CD14-positive monocyte (primary cell): ENCODE measurements at regions not wholly inside any gene's neighbourhood (a gene's known extent, or its start where the extent isn't known, plus 50 kb on each side); places are given as distances from the start of the nearest gene placed in this dataset.

Source experiments
- DNase-seq, 3 donors: peaks; one replicate each; pipeline ENCODE4 v3.0.0-alpha.2; 2011 to 2022
- H2AFZ ChIP-seq: 2 replicates; pipeline ENCODE4 v1.6.0; 2012; ENCODE audit warnings: mild to moderate bottlenecking, low read depth, low read length, inconsistent platforms; ENCODE audit not compliant: insufficient read depth, poor library complexity, severe bottlenecking
- H3K27ac ChIP-seq, 2 donors: 1 replicate in 1 of 2; 2 replicates in 1 of 2; pipeline ENCODE4 v1.5.1; 2012 to 2013; ENCODE audit warnings: low read length in 2 of 2, control low read depth in 1 of 2, inconsistent platforms in 1 of 2, low read depth in 1 of 2, mild to moderate bottlenecking in 1 of 2
- H3K27me3 ChIP-seq, 2 donors: one replicate each; pipeline versions ENCODE4 v1.6.0 to v1.6.1; 2011 to 2013; ENCODE audit warnings: low read length in 2 of 2; ENCODE audit not compliant: control insufficient read depth in 2 of 2, insufficient read depth in 2 of 2
- H3K36me3 ChIP-seq, 2 donors: replicated peaks in 1 of 2; 1 replicate in 1 of 2; 2 replicates in 1 of 2; pipeline versions ENCODE4 v1.5.1 to v1.6.1; 2012 to 2013; ENCODE audit warnings: low read length in 2 of 2, control low read depth in 1 of 2, inconsistent platforms in 1 of 2, mild to moderate bottlenecking in 1 of 2; ENCODE audit not compliant: insufficient read depth in 2 of 2, control insufficient read depth in 1 of 2
- H3K4me1 ChIP-seq, 2 donors: 1 replicate in 1 of 2; 2 replicates in 1 of 2; pipeline versions ENCODE4 v1.5.1 to v1.6.1; 2012 to 2013; ENCODE audit warnings: low read length in 2 of 2, control low read depth in 1 of 2, inconsistent platforms in 1 of 2, mild to moderate bottlenecking in 1 of 2, moderate library complexity in 1 of 2; ENCODE audit not compliant: insufficient read depth in 2 of 2, control insufficient read depth in 1 of 2
- H3K4me2 ChIP-seq: replicated peaks from 2 replicates; pipeline ENCODE3; 2012; ENCODE audit warnings: low read length, moderate library complexity, mild to moderate bottlenecking; ENCODE audit not compliant: poor library complexity, severe bottlenecking; ENCODE audit errors: extremely low read depth
- H3K4me3 ChIP-seq, 3 experiments: fragments of 200-600 bp in 1 of 3; sonication (generic) in 1 of 3; replicated peaks in 1 of 3; 1 replicate in 2 of 3; 2 replicates in 1 of 3; pipeline ENCODE4 v1.5.1; 2011 to 2013; ENCODE audit warnings: low read length in 3 of 3, mild to moderate bottlenecking in 3 of 3, control low read depth in 2 of 3, low read depth in 2 of 3, inconsistent platforms in 1 of 3, moderate library complexity in 1 of 3
- H3K79me2 ChIP-seq: 2 replicates; pipeline ENCODE4 v1.6.0; 2012; ENCODE audit warnings: mild to moderate bottlenecking, control low read depth, inconsistent platforms, low read length, moderate library complexity; ENCODE audit not compliant: insufficient read depth
- H3K9ac ChIP-seq: 2 replicates; pipeline ENCODE4 v1.6.0; 2017; ENCODE audit warnings: low read length, mild to moderate bottlenecking; ENCODE audit not compliant: insufficient read depth, poor library complexity, severe bottlenecking
- H3K9me3 ChIP-seq, 2 donors: replicated peaks in 1 of 2; 1 replicate in 1 of 2; 2 replicates in 1 of 2; pipeline versions ENCODE4 v1.5.1 to v1.6.1; 2012 to 2013; ENCODE audit warnings: low read length in 2 of 2, control low read depth in 1 of 2; ENCODE audit not compliant: control insufficient read depth in 1 of 2, insufficient read depth in 1 of 2
- H4K20me1 ChIP-seq: 2 replicates; pipeline ENCODE4 v1.6.0; 2012; ENCODE audit warnings: mild to moderate bottlenecking, low read length, control low read depth, moderate library complexity; ENCODE audit not compliant: insufficient read depth
- H3K27ac Mint-ChIP-seq, 7 donors: one replicate each; pipeline ENCODE4 v1.8.0; 2020; ENCODE audit warnings: mild to moderate bottlenecking in 7 of 7, mixed read lengths in 7 of 7, moderate library complexity in 6 of 7, inconsistent platforms in 2 of 7
- H3K27me3 Mint-ChIP-seq, 3 donors: one replicate each; pipeline ENCODE4 v1.8.0; 2021 to 2022; ENCODE audit warnings: low read depth in 3 of 3, mild to moderate bottlenecking in 3 of 3, mixed read lengths in 3 of 3, moderate library complexity in 3 of 3, inconsistent platforms in 1 of 3
- H3K36me3 Mint-ChIP-seq, 2 donors: one replicate each; pipeline ENCODE4 v1.8.0; 2020; ENCODE audit warnings: mixed read lengths in 2 of 2, inconsistent platforms in 1 of 2, mild to moderate bottlenecking in 1 of 2
- H3K4me1 Mint-ChIP-seq: one replicate; pipeline ENCODE4 v1.8.0; 2020; ENCODE audit warnings: mild to moderate bottlenecking, mixed read lengths
- H3K4me3 Mint-ChIP-seq, 2 donors: one replicate each; pipeline ENCODE4 v1.8.0; 2020; ENCODE audit warnings: mild to moderate bottlenecking in 2 of 2, mixed read lengths in 2 of 2, moderate library complexity in 1 of 2
- H3K9me3 Mint-ChIP-seq, 7 donors: one replicate each; pipeline ENCODE4 v1.8.0; 2020 to 2022; ENCODE audit warnings: mixed read lengths in 7 of 7, mild to moderate bottlenecking in 6 of 7, moderate library complexity in 6 of 7, inconsistent platforms in 2 of 7
- CTCF ChIP-seq: fragments of 200-600 bp; IDR thresholded peaks from one replicate; pipeline ENCODE4 v1.8.0; 2022; ENCODE audit warnings: antibody characterized with exemption, mild to moderate bottlenecking
- WGBS: methylation state at CpG from one replicate; pipeline ENCODE4 v1.1.5; 2013; ENCODE audit warnings: missing lambda C conversion rate; ENCODE audit not compliant: insufficient coverage; 5-methylcytosine and 5-hydroxymethylcytosine counted together
- intact Hi-C, 2 donors: fragments of 100-400 bp; cut with micrococcal nuclease; formaldehyde crosslinking; loops; one replicate each; pipeline versions ENCODE4 v1.15.0 to v1.15.1; 2023

GRCh38 chr2:152867397-152867796, 149.0 kb downstream of the ARL6IP6 start:
- Mint-ChIP-seq H3K27ac (no peak overlapping the region), H3K27me3 (no peaks in the 10 kb centered on the region), H3K4me1 (no peaks in the 10 kb centered on the region), H3K36me3 (no peaks in the 10 kb centered on the region), H3K4me3 (no peak overlapping the region), H3K9me3 (peaks cover 3 to 10% (median 5%) of the 10 kb centered on the region in 7 donors)
- H3K4me3 ChIP-seq = no peak overlapping the region
- H4K20me1 ChIP-seq = no peaks in the 10 kb centered on the region
- no peak overlapping the region for H3K4me2 ChIP-seq
- H3K27ac ChIP-seq = no peak overlapping the region
- 17% methylated on average over 1 of the region's 3 CpGs for WGBS
- no peaks in the 10 kb centered on the region for H3K36me3 ChIP-seq
- intact Hi-C loops = no loop called here
- H3K79me2 ChIP-seq = no peaks in the 10 kb centered on the region
- H3K4me1 ChIP-seq = no peaks in the 10 kb centered on the region
- no peak for TF ChIP-seq CTCF
- peaks cover 3 to 5% of the 10 kb centered on the region in 2 donors for H3K9me3 ChIP-seq
- H2AFZ ChIP-seq = no peak overlapping the region
- no peak overlapping the region for H3K9ac ChIP-seq
- DNase-seq = no peak
- H3K27me3 ChIP-seq = no peaks in the 10 kb centered on the region

- Histone ChIP-seq H2AFZ (no peak overlapping the region), H3K27ac (no peak overlapping the region), H3K9me3 (peaks cover 5 to 7% of the 10 kb centered on the region in 2 donors), H3K4me2 (no peak overlapping the region), H3K36me3 (no peaks in the 10 kb centered on the region), H3K9ac (no peak overlapping the region), H3K27me3 (no peaks in the 10 kb centered on the region), H3K4me3 (no peak overlapping the region), H3K4me1 (no peaks in the 10 kb centered on the region), H4K20me1 (no peaks in the 10 kb centered on the region), H3K79me2 (no peaks in the 10 kb centered on the region)
- no peak for TF ChIP-seq CTCF
- no peaks in the 10 kb centered on the region for H3K4me1 Mint-ChIP-seq
- no peak for DNase-seq
- WGBS = 86% methylated on average over 1 of the region's 5 CpGs
- H3K9me3 Mint-ChIP-seq = peaks cover 5 to 16% (median 8%) of the 10 kb centered on the region in 7 donors
- no peaks in the 10 kb centered on the region for H3K27me3 Mint-ChIP-seq
- no peak overlapping the region for H3K4me3 Mint-ChIP-seq
- H3K27ac Mint-ChIP-seq = peak overlapping the region in 1 of 7 donors; percentile 72
- intact Hi-C loops = no loop called here
- H3K36me3 Mint-ChIP-seq = no peaks in the 10 kb centered on the region
Observed at GRCh38 chr2:152864601-152865149, 146.3 kb downstream of the ARL6IP6 start.
